HepG2 (cell line): ENCODE measurements at regions not wholly inside any gene's neighbourhood (a gene's known extent, or its start where the extent isn't known, plus 50 kb on each side); places are given as distances from the start of the nearest gene placed in this dataset.

ENCODE experiments used
- ATAC-seq: fragments of 200-7000 bp; cut with Tn5 transposase; 3 replicates; pipeline ENCODE4 v1.9.1; 2020; ENCODE audit warnings: mild to moderate bottlenecking, moderate library complexity
- BruUV-seq: library from RNA; stranded (reverse); fragments of 400-500 nt; replicated peaks from 2 replicates; lab custom pipeline; 2021; lab: Mats Ljungman, UMichigan
- CTCF ChIA-PET: fragments of 300-600 bp; formaldehyde crosslinking; extraction: SDS; loops from one replicate; lab custom pipeline; 2021; ENCODE audit warnings: low total read pairs, inconsistent platforms, low intra/inter-chr PET ratio; lab: Yijun Ruan, JAX
- POLR2A ChIA-PET: fragments of 350-600 bp; sonication (Branson Sonifier 250); formaldehyde crosslinking; loops from one replicate; lab custom pipeline; 2020; ENCODE audit warnings: antibody characterized with exemption, inconsistent platforms; lab: Yijun Ruan, JAX
- DNase-seq: peaks from one replicate; pipeline ENCODE4 v3.0.0-alpha.2; 2015; ENCODE audit warnings: low spot score
- FAIRE-seq: peaks from 3 replicates; lab custom pipeline; 2011; peaks lifted over from hg19 to GRCh38; lab: Jason Lieb, UNC
- H2AFZ ChIP-seq: one replicate; pipeline ENCODE4 v1.6.1; 2011; ENCODE audit warnings: low read length, inconsistent platforms
- H3K27ac ChIP-seq: fragments of 300-600 bp; 3 replicates; pipeline ENCODE4 v1.8.0; 2011; ENCODE audit warnings: mixed run types, mild to moderate bottlenecking, mixed read lengths, low read length, inconsistent platforms; ENCODE audit not compliant: insufficient read depth; ENCODE audit errors: extremely low read length
- H3K27me3 ChIP-seq, 2 experiments: fragments of 200-600 bp in 1 of 2; 2 replicates in 1 of 2; 3 replicates in 1 of 2; pipeline versions ENCODE4 v1.6.0 to v1.8.0; 2011; ENCODE audit warnings: low read length in 2 of 2, mild to moderate bottlenecking in 2 of 2, moderate library complexity in 2 of 2, inconsistent platforms in 1 of 2; ENCODE audit not compliant: insufficient read depth in 2 of 2, control insufficient read depth in 1 of 2
- H3K36me3 ChIP-seq, 2 experiments: fragments of 200-600 bp in 1 of 2; replicated peaks in 1 of 2; 2 replicates in 1 of 2; 3 replicates in 1 of 2; pipeline versions ENCODE4 v1.5.1 to v1.8.0; 2011; ENCODE audit warnings: low read length in 2 of 2, inconsistent platforms in 1 of 2; ENCODE audit not compliant: insufficient read depth in 2 of 2, control insufficient read depth in 1 of 2
- H3K4me1 ChIP-seq: 2 replicates; pipeline ENCODE4 v1.5.1; 2012; ENCODE audit warnings: low read length, inconsistent platforms; ENCODE audit not compliant: insufficient read depth
- H3K4me2 ChIP-seq: 2 replicates; pipeline ENCODE4 v1.6.0; 2011; ENCODE audit warnings: low read depth, low read length, inconsistent platforms
- H3K4me3 ChIP-seq, 3 experiments: fragments of 200-600 bp in 1 of 3; sonication (generic), shearing (Covaris generic) in 1 of 3; replicated peaks in 1 of 3; 2 replicates each; pipeline ENCODE4 v1.5.1; 2011 to 2016; ENCODE audit warnings: low read length in 3 of 3, inconsistent platforms in 2 of 3, low read depth in 2 of 3, mild to moderate bottlenecking in 2 of 3, control low read depth in 1 of 3, mixed read lengths in 1 of 3; ENCODE audit not compliant: insufficient read depth in 1 of 3
- H3K79me2 ChIP-seq: one replicate; pipeline ENCODE4 v1.6.1; 2011; ENCODE audit warnings: low read length, inconsistent platforms; ENCODE audit not compliant: insufficient read depth
- H3K9ac ChIP-seq: 2 replicates; pipeline ENCODE4 v1.6.0; 2011; ENCODE audit warnings: mild to moderate bottlenecking, low read depth, low read length, inconsistent platforms; ENCODE audit not compliant: insufficient read depth
- H3K9me3 ChIP-seq: 2 replicates; pipeline ENCODE4 v1.5.1; 2012; ENCODE audit warnings: mild to moderate bottlenecking, low read length
- H4K20me1 ChIP-seq: 2 replicates; pipeline ENCODE4 v1.6.0; 2011; ENCODE audit warnings: inconsistent platforms, mild to moderate bottlenecking, low read length, moderate library complexity; ENCODE audit not compliant: insufficient read depth
- CC2D1A ChIP-seq: sonication (generic); formaldehyde crosslinking; IDR thresholded peaks from 2 replicates; pipeline ENCODE4 v1.8.1; 2023; ENCODE audit warnings: mild to moderate bottlenecking, missing genetic modification reagents
- EEA1 ChIP-seq: sonication (generic); formaldehyde crosslinking; IDR thresholded peaks from 2 replicates; pipeline ENCODE4 v1.5.1; 2020; ENCODE audit warnings: mild to moderate bottlenecking, missing genetic modification reagents, borderline replicate concordance
- MTF1 ChIP-seq: sonication (generic); formaldehyde crosslinking; IDR thresholded peaks from 2 replicates; pipeline ENCODE4 v1.5.0; 2020; ENCODE audit warnings: missing genetic modification reagents
- ONECUT2 ChIP-seq: sonication (generic); formaldehyde crosslinking; IDR thresholded peaks from 2 replicates; pipeline ENCODE4 v1.4.0; 2020; ENCODE audit warnings: missing genetic modification reagents
- SRSF4 ChIP-seq: fragments of 200-400 bp; formaldehyde crosslinking; IDR thresholded peaks from one replicate; pipeline ENCODE4 v1.6.1; 2018; ENCODE audit warnings: mild to moderate bottlenecking, low read depth, low read length, moderate library complexity; ENCODE audit not compliant: poor library complexity, severe bottlenecking
- THAP11 ChIP-seq: IDR thresholded peaks from 2 replicates; pipeline ENCODE4 v1.6.1; 2016; ENCODE audit warnings: missing biosample characterization, missing genetic modification reagents
- ZBTB3 ChIP-seq: sonication (generic); formaldehyde crosslinking; IDR thresholded peaks from 2 replicates; pipeline ENCODE4 v1.4.0; 2020; ENCODE audit warnings: low read depth, mild to moderate bottlenecking, moderate library complexity, missing genetic modification reagents, borderline replicate concordance
- ZBTB4 ChIP-seq: sonication (generic); formaldehyde crosslinking; IDR thresholded peaks from 2 replicates; pipeline ENCODE4 v1.4.0; 2020; ENCODE audit warnings: missing genetic modification reagents, mild to moderate bottlenecking, borderline replicate concordance
- ZNF124 ChIP-seq: sonication (generic); formaldehyde crosslinking; IDR thresholded peaks from 2 replicates; pipeline ENCODE4 v1.4.0; 2020; ENCODE audit warnings: missing genetic modification reagents
- ZNF281 ChIP-seq: sonication (generic); formaldehyde crosslinking; IDR thresholded peaks from 2 replicates; pipeline ENCODE4 v1.4.0; 2020; ENCODE audit warnings: missing genetic modification reagents, borderline replicate concordance
- ZNF326 ChIP-seq: sonication (generic); formaldehyde crosslinking; IDR thresholded peaks from 2 replicates; pipeline ENCODE4 v1.4.0; 2020; ENCODE audit warnings: missing genetic modification reagents, borderline replicate concordance
- ZNF44 ChIP-seq: sonication (generic); formaldehyde crosslinking; IDR thresholded peaks from 2 replicates; pipeline ENCODE4 v1.5.1; 2020; ENCODE audit warnings: mild to moderate bottlenecking, missing genetic modification reagents
- ZNF550 ChIP-seq: sonication (generic); formaldehyde crosslinking; IDR thresholded peaks from 2 replicates; pipeline ENCODE4 v1.4.0; 2020; ENCODE audit warnings: mild to moderate bottlenecking, missing genetic modification reagents, borderline replicate concordance
- ZNF570 ChIP-seq: sonication (generic); formaldehyde crosslinking; IDR thresholded peaks from 2 replicates; pipeline ENCODE4 v1.4.0; 2020; ENCODE audit warnings: mild to moderate bottlenecking, missing genetic modification reagents, borderline replicate concordance
- WGBS: methylation state at CpG from one replicate; pipeline ENCODE4 v1.1.6; 2017; ENCODE audit warnings: low lambda C conversion rate; 5-methylcytosine and 5-hydroxymethylcytosine counted together
- in situ Hi-C: cut with HindIII; loops from 2 replicates; pipeline ENCODE4 v1.10.0; 2017; ENCODE audit warnings: low pct_unique_long_range_greater_than_20kb; ENCODE audit not compliant: extremely low pct_ligation_motif_present
- intact Hi-C: fragments of 100-400 bp; cut with micrococcal nuclease; formaldehyde crosslinking; loops from one replicate; pipeline ENCODE4 v1.10.0; 2022; ENCODE audit not compliant: unreplicated experiment

- H3K4me1 ChIP-seq: no peaks in the 10 kb centered on the region
- WGBS: 22% methylated on average over 4 of the region's 4 CpGs
- peaks cover 0 to 16% of the 10 kb centered on the region in 2 experiments; a peak in 2 of 5 replicates for H3K27me3 ChIP-seq
- no peak for DNase-seq
- no peaks in the 10 kb centered on the region for H4K20me1 ChIP-seq
- in situ Hi-C loops (no loop called here), intact Hi-C loops (no loop called here)
- TF ChIP-seq ZNF570 (CRISPR knock-in tag) (no peak), SRSF4 (no peak), ZNF550 (CRISPR knock-in tag) (no peak)
- no peak for FAIRE-seq
- no peak overlapping the region for H3K27ac ChIP-seq
- H3K36me3 ChIP-seq: no peaks in the 10 kb centered on the region
- POLR2A ChIA-PET: no interaction called here
- H2AFZ ChIP-seq: no peak overlapping the region
- no peaks in the 10 kb centered on the region for H3K79me2 ChIP-seq
- no peak for ATAC-seq
- H3K4me2 ChIP-seq: no peak overlapping the region
- no TSS peak for BruUV-seq
- no peak overlapping the region for H3K9ac ChIP-seq
- no peak overlapping the region for H3K4me3 ChIP-seq
- CTCF ChIA-PET: no interaction called here
- H3K9me3 ChIP-seq: no peaks in the 10 kb centered on the region
Observed at GRCh38 chr15:62337934-62338333, 172.8 kb upstream of the C2CD4B start.

DNA sequence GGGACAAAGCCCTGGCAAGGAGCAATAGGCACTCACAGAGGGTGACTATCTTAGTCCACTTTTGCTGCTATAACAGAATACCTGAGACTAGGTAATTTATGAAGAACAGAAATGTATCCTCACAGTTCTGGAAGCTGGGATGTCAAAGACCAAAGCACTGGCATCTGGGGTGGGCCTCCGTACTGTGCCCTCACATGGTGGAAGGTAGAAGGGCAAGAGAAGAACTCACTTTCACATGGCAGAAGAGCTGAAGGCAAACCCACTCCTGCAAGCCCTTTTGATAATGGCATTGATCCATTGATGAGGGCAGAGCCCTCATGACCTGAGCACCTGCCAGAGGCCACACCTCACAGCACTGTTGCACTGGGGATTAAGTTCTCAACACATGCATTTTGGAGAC lies 173.4 kb upstream of the C2CD4B start:
- CTCF ChIA-PET: no interaction called here
- in situ Hi-C loops: no loop called here
- TF ChIP-seq CC2D1A (CRISPR knock-in tag) (no peak), ZBTB4 (CRISPR knock-in tag) (no peak), ZNF326 (CRISPR knock-in tag) (no peak), ZNF124 (no peak), ZBTB3 (CRISPR knock-in tag) (no peak), THAP11 (CRISPR knock-in tag) (no peak), MTF1 (CRISPR knock-in tag) (no peak), ONECUT2 (CRISPR knock-in tag) (no peak), EEA1 (CRISPR knock-in tag) (no peak), ZNF281 (no peak), ZNF44 (CRISPR knock-in tag) (no peak)

More for the DNA sequence above, 173.4 kb upstream of the C2CD4B start:
- H3K9ac ChIP-seq: no peak overlapping the region
- ATAC-seq (no peak; the same call in 2 of the 3 replicates), DNase-seq (no peak), FAIRE-seq (no peak)
- H3K4me2 ChIP-seq: no peak overlapping the region
- H3K36me3 ChIP-seq: no peaks in the 10 kb centered on the region
- no peaks in the 10 kb centered on the region for H4K20me1 ChIP-seq
- H3K9me3 ChIP-seq: no peaks in the 10 kb centered on the region
- intact Hi-C loops: no loop called here
- POLR2A ChIA-PET: no interaction called here
- no peaks in the 10 kb centered on the region for H3K79me2 ChIP-seq
- H3K4me3 ChIP-seq: no peak overlapping the region
- H3K27ac ChIP-seq: no peak overlapping the region
- WGBS: 0% methylated on average over 1 of the region's 1 CpG
- H2AFZ ChIP-seq: no peak overlapping the region
- BruUV-seq: no TSS peak
- no peaks in the 10 kb centered on the region for H3K4me1 ChIP-seq
- peaks cover 0 to 20% of the 10 kb centered on the region in 2 experiments; a peak in 3 of 5 replicates for H3K27me3 ChIP-seq
